ENCODE measurements at regions not wholly inside any gene's neighbourhood (a gene's known extent, or its start where the extent isn't known, plus 50 kb on each side); places are given as distances from the start of the nearest gene placed in this dataset.

- TF ChIP-seq CTCF (IDR thresholded peaks at IDR 0.05) = no peak
- no peak for DNase-seq
- H3K27ac Mint-ChIP-seq = no peak overlapping the region
- no peak overlapping the region for H3K4me3 Mint-ChIP-seq
- Histone ChIP-seq H3K27ac (ENCODE audit: low read depth in 1 of 2, low read length in 2 of 2) (no peak overlapping the region), H4K20me1 (ENCODE audit: insufficient read depth, low read length) (no peaks in the 10 kb centered on the region), H3K4me3 (replicated peaks in 1 of 3; ENCODE audit: low read depth in 2 of 3, low read length in 3 of 3) (no peak overlapping the region), H3K4me2 (replicated peaks; ENCODE audit: extremely low read depth, low read length, poor library complexity, severe bottlenecking) (no peak overlapping the region), H3K27me3 (ENCODE audit: control insufficient read depth in 2 of 2, insufficient read depth in 2 of 2, low read length in 2 of 2) (no peaks in the 10 kb centered on the region), H3K9me3 (replicated peaks in 1 of 2; ENCODE audit: control insufficient read depth in 1 of 2, insufficient read depth in 1 of 2, low read length in 2 of 2) (no peaks in the 10 kb centered on the region), H2AFZ (ENCODE audit: insufficient read depth, low read depth, low read length, poor library complexity, severe bottlenecking) (no peak overlapping the region), H3K36me3 (replicated peaks in 1 of 2; ENCODE audit: control insufficient read depth in 1 of 2, insufficient read depth in 2 of 2, low read length in 2 of 2) (no peaks in the 10 kb centered on the region), H3K9ac (ENCODE audit: insufficient read depth, low read length, poor library complexity, severe bottlenecking) (no peak overlapping the region), H3K79me2 (ENCODE audit: insufficient read depth, low read length) (no peaks in the 10 kb centered on the region), H3K4me1 (ENCODE audit: control insufficient read depth in 1 of 2, insufficient read depth in 2 of 2, low read length in 2 of 2) (no peaks in the 10 kb centered on the region)
- peaks cover 0 to 2% (median 0%) of the 10 kb centered on the region in 7 donors for H3K9me3 Mint-ChIP-seq
- peaks cover 2 to 4% (median 3%) of the 10 kb centered on the region in 3 donors for H3K27me3 Mint-ChIP-seq (ENCODE audit: low read depth in 3 of 3)
- intact Hi-C loops (cut with micrococcal nuclease) = no loop called here
- peaks cover 10% of the 10 kb centered on the region for H3K4me1 Mint-ChIP-seq
- H3K36me3 Mint-ChIP-seq = no peaks in the 10 kb centered on the region
- 88% methylated on average over 3 of the region's 3 CpGs for WGBS (ENCODE audit: insufficient coverage)
Measured at GRCh38 chr2:122152571-122152970, 397.1 kb downstream of the TSN start.

DNA sequence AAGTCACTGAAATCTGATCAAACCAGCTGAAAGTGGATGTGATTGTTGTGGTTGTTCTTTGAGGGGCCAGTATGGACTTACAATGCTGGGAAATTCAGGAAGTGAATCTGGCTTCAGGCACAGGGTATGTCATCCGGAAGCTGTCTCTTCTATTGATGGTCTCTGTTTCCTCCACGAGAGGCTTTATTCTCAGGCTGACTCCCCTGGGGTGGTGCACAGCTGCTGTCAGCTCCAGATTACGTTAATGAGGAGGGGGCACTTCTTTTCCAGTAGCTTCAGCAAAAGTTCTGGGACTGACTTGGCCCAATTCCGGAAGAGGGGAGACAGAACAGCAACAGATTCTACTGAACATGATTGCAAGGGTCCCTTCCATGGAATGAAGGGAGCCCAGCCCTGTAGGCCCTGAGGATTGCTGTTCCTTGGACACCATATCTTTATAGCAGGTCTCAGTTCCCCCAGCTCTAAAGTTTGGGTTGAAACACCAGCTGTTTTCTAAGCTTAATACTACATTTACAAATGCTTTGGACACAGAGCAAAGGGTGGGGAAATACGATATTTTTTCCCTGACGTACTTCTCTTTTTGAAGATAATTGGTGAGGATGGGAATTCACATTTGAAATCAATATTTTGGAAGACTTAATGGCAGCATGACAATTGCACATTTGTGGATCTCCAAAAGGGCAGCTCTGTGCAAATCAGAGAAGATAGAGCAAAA, 400.9 kb downstream of the TSN start:
- Histone ChIP-seq H3K27me3 (ENCODE audit: control insufficient read depth in 2 of 2, insufficient read depth in 2 of 2, low read length in 2 of 2) (no peaks in the 10 kb centered on the region), H2AFZ (ENCODE audit: insufficient read depth, low read depth, low read length, poor library complexity, severe bottlenecking) (no peak overlapping the region), H3K79me2 (ENCODE audit: insufficient read depth, low read length) (no peaks in the 10 kb centered on the region), H3K9me3 (replicated peaks in 1 of 2; ENCODE audit: control insufficient read depth in 1 of 2, insufficient read depth in 1 of 2, low read length in 2 of 2) (no peaks in the 10 kb centered on the region), H4K20me1 (ENCODE audit: insufficient read depth, low read length) (no peaks in the 10 kb centered on the region), H3K9ac (ENCODE audit: insufficient read depth, low read length, poor library complexity, severe bottlenecking) (no peak overlapping the region), H3K4me2 (replicated peaks; ENCODE audit: extremely low read depth, low read length, poor library complexity, severe bottlenecking) (no peak overlapping the region), H3K4me1 (ENCODE audit: control insufficient read depth in 1 of 2, insufficient read depth in 2 of 2, low read length in 2 of 2) (no peaks in the 10 kb centered on the region), H3K4me3 (replicated peaks in 1 of 3; ENCODE audit: low read depth in 2 of 3, low read length in 3 of 3) (no peak overlapping the region), H3K36me3 (replicated peaks in 1 of 2; ENCODE audit: control insufficient read depth in 1 of 2, insufficient read depth in 2 of 2, low read length in 2 of 2) (no peaks in the 10 kb centered on the region), H3K27ac (ENCODE audit: low read depth in 1 of 2, low read length in 2 of 2) (no peak overlapping the region)
- intact Hi-C loops (cut with micrococcal nuclease) = no loop called here
- H3K4me3 Mint-ChIP-seq = no peak overlapping the region
- H3K27ac Mint-ChIP-seq = no peak overlapping the region
- peaks cover 8% of the 10 kb centered on the region for H3K4me1 Mint-ChIP-seq
- no peaks in the 10 kb centered on the region for H3K36me3 Mint-ChIP-seq
- TF ChIP-seq CTCF (IDR thresholded peaks at IDR 0.05) = no peak
- WGBS (ENCODE audit: insufficient coverage) = 26% methylated on average over 4 of the region's 6 CpGs
- no peak for DNase-seq
- peaks cover 0 to 2% (median 0%) of the 10 kb centered on the region in 7 donors for H3K9me3 Mint-ChIP-seq
- H3K27me3 Mint-ChIP-seq (ENCODE audit: low read depth in 3 of 3) = peaks cover 3 to 5% (median 5%) of the 10 kb centered on the region in 3 donors
